ENCODE measurements at regions not wholly inside any gene's neighbourhood (a gene's known extent, or its start where the extent isn't known, plus 50 kb on each side); places are given as distances from the start of the nearest gene placed in this dataset.
A peak's percentile ranks its signal among the peaks of the same experiment; 100 is the strongest.

DNA sequence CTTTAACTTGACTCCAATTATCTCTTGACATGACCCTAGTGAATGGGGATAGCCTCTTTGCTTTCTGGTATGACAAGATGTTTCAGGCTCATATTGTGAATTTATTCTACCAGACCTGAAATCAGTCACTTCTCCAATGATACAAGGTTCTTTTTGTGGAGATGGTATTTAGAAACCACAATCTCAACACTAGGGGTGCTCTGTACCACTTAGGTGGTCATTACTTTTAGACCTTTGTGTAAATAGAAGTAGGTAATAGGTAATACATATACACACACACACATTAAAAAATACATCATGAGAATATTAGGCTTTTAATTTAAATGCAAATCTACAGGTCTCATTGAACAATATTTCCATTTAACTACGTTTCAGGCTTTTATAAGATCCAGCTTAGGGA is 199.0 kb upstream of the RHOBTB1 start:
- no peak for DNase-seq

DNA sequence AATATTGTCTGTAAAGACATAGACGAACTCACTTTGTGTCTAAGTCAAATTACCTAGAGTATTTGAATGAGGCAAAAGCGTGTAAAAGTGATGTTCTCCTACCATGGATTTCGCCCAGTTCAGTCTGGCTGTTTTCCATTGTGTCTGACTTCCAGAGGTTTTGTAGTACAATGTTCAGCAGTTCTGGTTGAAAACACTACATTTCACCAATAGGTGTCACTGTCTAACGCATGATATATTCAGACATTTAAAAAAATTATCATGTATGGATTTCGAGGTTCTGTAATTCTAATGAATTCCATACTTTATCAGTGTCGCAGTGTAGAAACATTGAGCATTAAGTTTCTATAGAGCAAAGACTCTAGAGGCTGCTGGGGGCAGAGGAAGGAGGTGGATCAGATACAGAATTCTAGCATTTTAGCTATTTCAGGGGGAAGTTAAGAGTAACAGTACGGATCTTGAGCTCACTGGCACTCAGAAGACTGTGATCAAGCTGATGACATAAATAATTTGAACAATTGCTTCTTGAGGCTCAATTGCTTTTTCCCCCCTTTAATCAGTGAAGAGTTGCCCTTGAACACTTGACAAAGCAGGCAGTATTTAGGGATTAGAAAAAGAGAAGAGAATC is 196.9 kb upstream of the RHOBTB1 start:
- Histone ChIP-seq H3K27ac (ENCODE audit: insufficient read depth in 1 of 2, low read depth in 1 of 2, low read length in 2 of 2, poor library complexity in 1 of 2, severe bottlenecking in 2 of 2) (no peak overlapping the region), H3K4me1 (ENCODE audit: control extremely low read depth in 1 of 4, control insufficient read depth in 4 of 4, insufficient read depth in 4 of 4, low read length in 3 of 4) (peaks cover 0 to 3% (median 0%) of the 10 kb centered on the region in 4 experiments), H3K36me3 (ENCODE audit: control insufficient read depth in 4 of 4, insufficient read depth in 4 of 4, low read length in 3 of 4) (no peaks in the 10 kb centered on the region), H3K9me3 (ENCODE audit: control extremely low read depth in 1 of 5, control insufficient read depth in 4 of 5, insufficient read depth in 2 of 5, low read depth in 1 of 5, low read length in 4 of 5) (peaks cover 0 to 3% (median 0%) of the 10 kb centered on the region in 5 experiments), H3K4me3 (ENCODE audit: control insufficient read depth in 1 of 7, extremely low read depth in 1 of 7, insufficient read depth in 4 of 7, low read depth in 2 of 7, low read length in 6 of 7) (no peak overlapping the region), H3K27me3 (replicated peaks in 2 of 5; ENCODE audit: control insufficient read depth in 4 of 5, insufficient read depth in 5 of 5, low read length in 4 of 5) (no peaks in the 10 kb centered on the region)
- 53% methylated on average over 5 of the region's 7 CpGs for WGBS (ENCODE audit: insufficient coverage)
- CTCF ChIA-PET = interaction anchor here (0.6 to 2.6 kb wide), 16 partner anchors 9 to 764 kb away, joined by 3 to 12 read pairs (median 4); no protein-coding TSS in a partner anchor
- DNase-seq = peak; percentile 63 to 78 (median 76)
- POLR2A ChIA-PET = no interaction called here

More for the DNA sequence above, 199.0 kb upstream of the RHOBTB1 start:
- CTCF ChIA-PET = interaction anchor here (2.4 kb wide), 1 partner anchor 17 kb away, joined by 7 read pairs; no protein-coding TSS in a partner anchor
- Histone ChIP-seq H3K4me3 (ENCODE audit: control insufficient read depth in 1 of 7, extremely low read depth in 1 of 7, insufficient read depth in 4 of 7, low read depth in 2 of 7, low read length in 6 of 7) (no peak overlapping the region), H3K9me3 (ENCODE audit: control extremely low read depth in 1 of 5, control insufficient read depth in 4 of 5, insufficient read depth in 2 of 5, low read depth in 1 of 5, low read length in 4 of 5) (peaks cover 0 to 3% (median 0%) of the 10 kb centered on the region in 5 experiments), H3K4me1 (ENCODE audit: control extremely low read depth in 1 of 4, control insufficient read depth in 4 of 4, insufficient read depth in 4 of 4, low read length in 3 of 4) (peaks cover 0 to 3% (median 0%) of the 10 kb centered on the region in 4 experiments), H3K27ac (ENCODE audit: insufficient read depth in 1 of 2, low read depth in 1 of 2, low read length in 2 of 2, poor library complexity in 1 of 2, severe bottlenecking in 2 of 2) (no peak overlapping the region), H3K36me3 (ENCODE audit: control insufficient read depth in 4 of 4, insufficient read depth in 4 of 4, low read length in 3 of 4) (no peaks in the 10 kb centered on the region), H3K27me3 (replicated peaks in 2 of 5; ENCODE audit: control insufficient read depth in 4 of 5, insufficient read depth in 5 of 5, low read length in 4 of 5) (no peaks in the 10 kb centered on the region)
- no CpG with 5 or more reads among the region's 1 CpG for WGBS (ENCODE audit: insufficient coverage)
- POLR2A ChIA-PET = no interaction called here

DNA sequence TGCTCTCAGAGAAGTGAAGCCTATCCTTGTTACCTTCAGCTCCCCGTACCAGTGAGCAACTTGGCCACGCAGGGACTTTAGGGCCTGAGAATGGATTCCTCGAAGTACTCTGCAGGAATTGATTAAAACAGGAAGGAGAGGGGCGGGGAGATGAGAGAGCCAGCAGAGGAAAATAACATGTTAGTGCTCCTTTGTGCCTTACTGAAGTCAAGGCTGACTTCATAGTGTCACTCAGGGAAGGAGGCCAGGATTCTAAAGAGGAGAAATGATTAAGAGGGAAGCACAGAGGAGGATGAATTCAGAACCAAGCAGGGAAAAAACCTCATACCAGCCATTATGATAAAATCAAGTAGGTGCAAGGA is 195.6 kb upstream of the RHOBTB1 start:
- Histone ChIP-seq H3K4me1 (ENCODE audit: control extremely low read depth in 1 of 4, control insufficient read depth in 4 of 4, insufficient read depth in 4 of 4, low read length in 3 of 4) (peaks cover 0 to 3% (median 0%) of the 10 kb centered on the region in 4 experiments), H3K36me3 (ENCODE audit: control insufficient read depth in 4 of 4, insufficient read depth in 4 of 4, low read length in 3 of 4) (no peaks in the 10 kb centered on the region), H3K4me3 (ENCODE audit: control insufficient read depth in 1 of 7, extremely low read depth in 1 of 7, insufficient read depth in 4 of 7, low read depth in 2 of 7, low read length in 6 of 7) (no peak overlapping the region), H3K27ac (ENCODE audit: insufficient read depth in 1 of 2, low read depth in 1 of 2, low read length in 2 of 2, poor library complexity in 1 of 2, severe bottlenecking in 2 of 2) (no peak overlapping the region), H3K27me3 (replicated peaks in 2 of 5; ENCODE audit: control insufficient read depth in 4 of 5, insufficient read depth in 5 of 5, low read length in 4 of 5) (no peaks in the 10 kb centered on the region), H3K9me3 (ENCODE audit: control extremely low read depth in 1 of 5, control insufficient read depth in 4 of 5, insufficient read depth in 2 of 5, low read depth in 1 of 5, low read length in 4 of 5) (peaks cover 0 to 3% (median 0%) of the 10 kb centered on the region in 5 experiments)
- DNase-seq = no peak
- ChIA-PET CTCF (interaction anchor here (1.1 to 2.1 kb wide), 5 partner anchors 47 to 766 kb away, joined by 3 to 5 read pairs (median 5); no protein-coding TSS in a partner anchor), POLR2A (no interaction called here)
- 80% methylated on average over 4 of the region's 4 CpGs for WGBS (ENCODE audit: insufficient coverage)

DNA sequence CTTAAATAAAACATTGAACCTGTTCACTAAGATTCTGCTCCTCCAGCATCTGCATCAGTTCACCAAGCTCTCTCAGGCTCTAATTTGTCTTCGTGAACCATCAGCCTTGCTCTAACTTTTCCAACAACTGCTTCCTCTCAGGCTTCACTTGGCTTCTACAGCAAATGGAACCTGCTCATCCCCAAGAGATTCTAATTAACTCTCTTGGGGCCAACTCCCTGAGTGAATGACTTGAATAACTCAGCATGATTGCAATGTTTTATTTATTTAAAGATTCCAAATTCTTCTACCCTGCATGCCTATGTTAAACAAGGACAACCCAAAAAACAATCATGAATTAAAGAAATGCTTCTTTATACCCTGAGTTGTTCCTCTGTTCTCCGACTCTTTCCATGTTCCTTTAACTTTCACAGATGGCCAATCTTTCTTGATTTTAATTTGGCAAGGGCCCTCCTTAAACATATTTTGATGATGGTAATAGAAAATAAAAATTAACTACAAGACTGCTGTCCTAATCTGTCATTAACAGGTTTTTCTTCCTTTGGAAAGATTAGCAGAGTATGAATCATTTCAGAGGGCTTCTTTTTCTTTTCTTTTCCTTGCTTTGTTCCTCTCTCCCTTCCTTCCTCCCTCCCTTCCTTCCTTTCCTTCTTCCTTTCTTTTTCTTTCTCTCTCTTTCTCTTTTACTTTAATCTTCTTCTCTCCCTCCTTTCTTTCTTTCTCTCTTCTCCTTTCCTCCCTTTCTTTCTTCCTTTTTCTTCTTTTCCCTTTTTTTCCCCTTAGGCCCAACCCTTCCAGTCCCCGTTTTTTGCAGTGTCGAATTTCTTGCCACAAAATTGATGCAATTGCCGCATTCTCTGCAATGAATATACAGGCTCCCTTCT is 195.0 kb upstream of the RHOBTB1 start:
- H3K27me3 ChIP-seq (replicated peaks in 2 of 5; ENCODE audit: control insufficient read depth in 4 of 5, insufficient read depth in 5 of 5, low read length in 4 of 5) = no peaks in the 10 kb centered on the region
- H3K27ac ChIP-seq (ENCODE audit: insufficient read depth in 1 of 2, low read depth in 1 of 2, low read length in 2 of 2, poor library complexity in 1 of 2, severe bottlenecking in 2 of 2) = no peak overlapping the region
- DNase-seq = no peak
- CTCF ChIA-PET = interaction anchor here (1.8 kb wide), 1 partner anchor 145 kb away, joined by 4 read pairs; no protein-coding TSS in a partner anchor
- POLR2A ChIA-PET = no interaction called here
- no peaks in the 10 kb centered on the region for H3K36me3 ChIP-seq (ENCODE audit: control insufficient read depth in 4 of 4, insufficient read depth in 4 of 4, low read length in 3 of 4)
- WGBS (ENCODE audit: insufficient coverage) = 98% methylated on average over 4 of the region's 5 CpGs
- peaks cover 0 to 3% (median 0%) of the 10 kb centered on the region in 4 experiments for H3K4me1 ChIP-seq (ENCODE audit: control extremely low read depth in 1 of 4, control insufficient read depth in 4 of 4, insufficient read depth in 4 of 4, low read length in 3 of 4)
- H3K4me3 ChIP-seq (ENCODE audit: control insufficient read depth in 1 of 7, extremely low read depth in 1 of 7, insufficient read depth in 4 of 7, low read depth in 2 of 7, low read length in 6 of 7) = no peak overlapping the region
- H3K9me3 ChIP-seq (ENCODE audit: control extremely low read depth in 1 of 5, control insufficient read depth in 4 of 5, insufficient read depth in 2 of 5, low read depth in 1 of 5, low read length in 4 of 5) = peaks cover 0 to 3% (median 0%) of the 10 kb centered on the region in 5 experiments

DNA sequence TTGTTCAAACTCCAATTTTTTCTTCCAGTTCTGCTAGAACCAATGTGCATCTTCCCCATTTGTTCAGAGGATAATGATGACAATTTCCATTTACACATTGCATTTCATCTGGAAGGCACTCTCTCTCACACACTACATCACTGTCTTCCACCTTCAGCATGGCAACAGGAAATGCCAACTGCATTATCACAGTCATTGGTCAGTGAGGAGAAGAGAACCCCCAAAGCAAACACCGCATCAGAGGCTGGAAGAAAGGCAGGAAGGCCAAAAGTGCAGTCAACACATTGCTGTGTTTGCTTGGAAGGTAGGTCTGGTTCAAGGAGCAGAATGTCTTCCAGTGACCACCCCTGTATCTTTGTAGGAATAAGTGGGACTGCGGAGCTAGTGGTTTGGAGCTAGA is 192.2 kb upstream of the RHOBTB1 start:
- peaks cover 0 to 3% (median 0%) of the 10 kb centered on the region in 4 experiments for H3K4me1 ChIP-seq (ENCODE audit: control extremely low read depth in 1 of 4, control insufficient read depth in 4 of 4, insufficient read depth in 4 of 4, low read length in 3 of 4)

DNA sequence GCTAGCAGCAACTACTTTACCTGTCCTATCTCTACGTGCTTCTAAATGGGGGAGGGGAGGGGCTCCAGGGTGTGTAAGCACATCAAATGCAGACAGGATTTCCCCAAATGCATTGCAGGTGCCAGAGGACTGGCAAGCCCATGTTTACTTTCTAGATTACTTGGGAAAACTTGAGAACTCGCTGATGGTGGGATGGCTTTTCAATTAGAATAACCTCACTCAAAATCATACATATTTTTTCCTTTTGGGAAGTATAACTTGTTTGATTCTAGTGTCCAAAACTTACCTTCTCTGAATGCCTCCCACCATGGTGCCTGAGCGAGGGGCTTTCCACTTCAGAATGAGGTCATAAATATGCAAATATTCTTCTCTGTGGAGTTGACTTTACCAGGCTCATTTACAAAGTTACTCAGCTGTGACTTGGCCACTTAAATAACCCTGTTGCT is 191.3 kb upstream of the RHOBTB1 start:
- H3K27me3 ChIP-seq (replicated peaks in 2 of 5; ENCODE audit: control insufficient read depth in 4 of 5, insufficient read depth in 5 of 5, low read length in 4 of 5) = no peaks in the 10 kb centered on the region
- H3K4me3 ChIP-seq (ENCODE audit: control insufficient read depth in 1 of 7, extremely low read depth in 1 of 7, insufficient read depth in 4 of 7, low read depth in 2 of 7, low read length in 6 of 7) = no peak overlapping the region
- 80% methylated on average over 1 of the region's 3 CpGs for WGBS (ENCODE audit: insufficient coverage)
- H3K36me3 ChIP-seq (ENCODE audit: control insufficient read depth in 4 of 4, insufficient read depth in 4 of 4, low read length in 3 of 4) = no peaks in the 10 kb centered on the region
- POLR2A ChIA-PET = no interaction called here
- H3K4me1 ChIP-seq (ENCODE audit: control extremely low read depth in 1 of 4, control insufficient read depth in 4 of 4, insufficient read depth in 4 of 4, low read length in 3 of 4) = no peaks in the 10 kb centered on the region
- CTCF ChIA-PET = no interaction called here
- H3K27ac ChIP-seq (ENCODE audit: insufficient read depth in 1 of 2, low read depth in 1 of 2, low read length in 2 of 2, poor library complexity in 1 of 2, severe bottlenecking in 2 of 2) = no peak overlapping the region
- H3K9me3 ChIP-seq (ENCODE audit: control extremely low read depth in 1 of 5, control insufficient read depth in 4 of 5, insufficient read depth in 2 of 5, low read depth in 1 of 5, low read length in 4 of 5) = peaks cover 0 to 11% (median 0%) of the 10 kb centered on the region in 5 experiments
- peak in 1 of 3 donors; percentile 14 for DNase-seq

More for the DNA sequence above, 192.2 kb upstream of the RHOBTB1 start:
- CTCF ChIA-PET = no interaction called here
- whole genome bisulfite sequencing (ENCODE audit: insufficient coverage) = no CpG with 5 or more reads among the region's 2 CpGs
- no peaks in the 10 kb centered on the region for H3K36me3 ChIP-seq (ENCODE audit: control insufficient read depth in 4 of 4, insufficient read depth in 4 of 4, low read length in 3 of 4)
- H3K27ac ChIP-seq (ENCODE audit: insufficient read depth in 1 of 2, low read depth in 1 of 2, low read length in 2 of 2, poor library complexity in 1 of 2, severe bottlenecking in 2 of 2) = no peak overlapping the region
- no peak overlapping the region for H3K4me3 ChIP-seq (ENCODE audit: control insufficient read depth in 1 of 7, extremely low read depth in 1 of 7, insufficient read depth in 4 of 7, low read depth in 2 of 7, low read length in 6 of 7)
- H3K9me3 ChIP-seq (ENCODE audit: control extremely low read depth in 1 of 5, control insufficient read depth in 4 of 5, insufficient read depth in 2 of 5, low read depth in 1 of 5, low read length in 4 of 5) = peaks cover 0 to 11% (median 0%) of the 10 kb centered on the region in 5 experiments
- POLR2A ChIA-PET = no interaction called here
- DNase-seq = no peak
- H3K27me3 ChIP-seq (replicated peaks in 2 of 5; ENCODE audit: control insufficient read depth in 4 of 5, insufficient read depth in 5 of 5, low read length in 4 of 5) = no peaks in the 10 kb centered on the region
